Suprapubic skin (tissue), 4 donors: ENCODE measurements at regions not wholly inside any gene's neighbourhood (a gene's known extent, or its start where the extent isn't known, plus 50 kb on each side); places are given as distances from the start of the nearest gene placed in this dataset.

Experiments
- DNase-seq, 2 donors: peaks; one replicate each; pipeline ENCODE4 v3.0.0-alpha.2; 2019; ENCODE audit warnings: low spot score in 2 of 2
- H3K27ac ChIP-seq: fragments of 200-600 bp; sonication (generic); one replicate; pipeline ENCODE4 v1.5.1; 2019
- H3K27me3 ChIP-seq: fragments of 200-600 bp; sonication (generic); one replicate; pipeline ENCODE4 v1.5.1; 2019
- H3K36me3 ChIP-seq: fragments of 200-600 bp; sonication (generic); one replicate; pipeline ENCODE4 v1.5.1; 2019
- H3K4me1 ChIP-seq: fragments of 200-600 bp; sonication (generic); one replicate; pipeline ENCODE4 v1.5.1; 2019
- H3K4me3 ChIP-seq: fragments of 200-600 bp; sonication (generic); one replicate; pipeline ENCODE4 v1.5.1; 2019; ENCODE audit warnings: mild to moderate bottlenecking
- H3K9me3 ChIP-seq: fragments of 200-600 bp; sonication (generic); one replicate; pipeline ENCODE4 v1.5.1; 2019
- EP300 ChIP-seq: sonication (generic); formaldehyde crosslinking; IDR thresholded peaks from one replicate; pipeline ENCODE4 v1.6.1; 2017; ENCODE audit warnings: antibody characterized with exemption
- POLR2A ChIP-seq, 2 donors: fragments of 450-650 bp; IDR thresholded peaks; one replicate each; pipeline ENCODE4 v1.6.1; 2017; ENCODE audit warnings: antibody characterized with exemption in 2 of 2, mild to moderate bottlenecking in 2 of 2, moderate library complexity in 2 of 2
- POLR2AphosphoS5 ChIP-seq, 3 donors: sonication (generic); formaldehyde crosslinking; IDR thresholded peaks; one replicate each; pipeline ENCODE4 v1.6.1; 2017; ENCODE audit warnings: antibody characterized with exemption in 3 of 3
- WGBS: methylation state at CpG from one replicate; pipeline ENCODE4 v1.1.5; 2018; 5-methylcytosine and 5-hydroxymethylcytosine counted together
- TF ChIP-seq, protein P1 (sequence below), 2 donors: fragments of 200-600 bp in 1 of 2; fragments of 450-650 bp in 1 of 2; sonication (generic) in 1 of 2; IDR thresholded peaks; one replicate each; pipeline ENCODE4 v1.5.1; 2016 to 2019; ENCODE audit warnings: antibody characterized with exemption in 2 of 2, mild to moderate bottlenecking in 1 of 2, moderate library complexity in 1 of 2

GRCh38 chr18:67742954-67743353 is 226.4 kb upstream of the DSEL start:
- no peaks in the 10 kb centered on the region for H3K4me1 ChIP-seq
- WGBS: 78% methylated on average over 1 of the region's 1 CpG
- DNase-seq: no peak
- H3K27me3 ChIP-seq: no peaks in the 10 kb centered on the region
- no peaks in the 10 kb centered on the region for H3K36me3 ChIP-seq
- no peak for TF ChIP-seq POLR2A (IDR thresholded peaks at IDR 0.05)
- TF ChIP-seq POLR2AphosphoS5 (IDR thresholded peaks at IDR 0.05): no peak
- no peak for TF ChIP-seq EP300
- TF ChIP-seq, protein P1, sequence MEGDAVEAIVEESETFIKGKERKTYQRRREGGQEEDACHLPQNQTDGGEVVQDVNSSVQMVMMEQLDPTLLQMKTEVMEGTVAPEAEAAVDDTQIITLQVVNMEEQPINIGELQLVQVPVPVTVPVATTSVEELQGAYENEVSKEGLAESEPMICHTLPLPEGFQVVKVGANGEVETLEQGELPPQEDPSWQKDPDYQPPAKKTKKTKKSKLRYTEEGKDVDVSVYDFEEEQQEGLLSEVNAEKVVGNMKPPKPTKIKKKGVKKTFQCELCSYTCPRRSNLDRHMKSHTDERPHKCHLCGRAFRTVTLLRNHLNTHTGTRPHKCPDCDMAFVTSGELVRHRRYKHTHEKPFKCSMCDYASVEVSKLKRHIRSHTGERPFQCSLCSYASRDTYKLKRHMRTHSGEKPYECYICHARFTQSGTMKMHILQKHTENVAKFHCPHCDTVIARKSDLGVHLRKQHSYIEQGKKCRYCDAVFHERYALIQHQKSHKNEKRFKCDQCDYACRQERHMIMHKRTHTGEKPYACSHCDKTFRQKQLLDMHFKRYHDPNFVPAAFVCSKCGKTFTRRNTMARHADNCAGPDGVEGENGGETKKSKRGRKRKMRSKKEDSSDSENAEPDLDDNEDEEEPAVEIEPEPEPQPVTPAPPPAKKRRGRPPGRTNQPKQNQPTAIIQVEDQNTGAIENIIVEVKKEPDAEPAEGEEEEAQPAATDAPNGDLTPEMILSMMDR (IDR thresholded peaks at IDR 0.05): no peak
- peaks cover 18% of the 10 kb centered on the region for H3K9me3 ChIP-seq
- H3K4me3 ChIP-seq: no peak overlapping the region
- H3K27ac ChIP-seq: no peak overlapping the region

GRCh38 chr18:67742525-67742924 is 226.0 kb upstream of the DSEL start:
- TF ChIP-seq POLR2AphosphoS5 (IDR thresholded peaks at IDR 0.05) (no peak), POLR2A (IDR thresholded peaks at IDR 0.05) (no peak), EP300 (no peak)
- TF ChIP-seq, protein P1 (IDR thresholded peaks at IDR 0.05): no peak
- WGBS: 73% methylated on average over 3 of the region's 7 CpGs

GRCh38 chr18:67735506-67735905 is 219.0 kb upstream of the DSEL start:
- Histone ChIP-seq H3K9me3 (no peaks in the 10 kb centered on the region), H3K27me3 (no peaks in the 10 kb centered on the region), H3K27ac (no peak overlapping the region), H3K4me1 (no peaks in the 10 kb centered on the region), H3K36me3 (no peaks in the 10 kb centered on the region), H3K4me3 (no peak overlapping the region)
- no peak for DNase-seq
- TF ChIP-seq POLR2A (IDR thresholded peaks at IDR 0.05) (no peak), POLR2AphosphoS5 (IDR thresholded peaks at IDR 0.05) (no peak)
- WGBS: 46% methylated on average over 6 of the region's 6 CpGs

More at GRCh38 chr18:67742525-67742924, 226.0 kb upstream of the DSEL start:
- no peaks in the 10 kb centered on the region for H3K27me3 ChIP-seq
- peaks cover 14% of the 10 kb centered on the region for H3K9me3 ChIP-seq
- no peak overlapping the region for H3K27ac ChIP-seq
- H3K4me1 ChIP-seq: no peaks in the 10 kb centered on the region
- H3K4me3 ChIP-seq: no peak overlapping the region
- no peaks in the 10 kb centered on the region for H3K36me3 ChIP-seq
- DNase-seq: no peak

GRCh38 chr18:67733088-67733487 is 216.6 kb upstream of the DSEL start:
- H3K9me3 ChIP-seq: no peaks in the 10 kb centered on the region
- 42% methylated on average over 1 of the region's 1 CpG for WGBS
- H3K4me3 ChIP-seq: no peak overlapping the region

DNA sequence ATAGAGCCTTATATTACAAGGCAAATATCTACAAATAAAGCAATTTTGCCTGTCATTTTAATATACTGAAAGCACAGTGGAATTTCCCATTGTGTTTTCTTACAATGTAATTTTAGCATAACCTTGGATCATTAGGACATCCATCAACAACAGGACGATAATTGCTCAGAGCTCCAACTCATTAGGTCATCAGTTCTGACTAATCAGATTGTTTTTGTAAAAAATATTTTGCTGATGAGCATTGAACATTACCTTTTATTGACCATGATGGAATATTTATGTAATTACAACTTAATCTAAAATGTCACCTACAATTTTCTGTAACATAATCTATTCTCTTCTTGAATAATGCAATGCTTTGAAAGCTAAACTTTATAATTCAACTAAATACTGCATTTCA is 215.3 kb upstream of the DSEL start:
- Histone ChIP-seq H3K4me1 (no peaks in the 10 kb centered on the region), H3K4me3 (no peak overlapping the region), H3K9me3 (no peaks in the 10 kb centered on the region), H3K27ac (no peak overlapping the region), H3K27me3 (no peaks in the 10 kb centered on the region), H3K36me3 (no peaks in the 10 kb centered on the region)
- DNase-seq: no peak
- TF ChIP-seq EP300 (no peak), POLR2AphosphoS5 (IDR thresholded peaks at IDR 0.05) (no peak), POLR2A (IDR thresholded peaks at IDR 0.05) (no peak)
- TF ChIP-seq, protein P1 (IDR thresholded peaks at IDR 0.05): no peak
- 43% methylated on average over 1 of the region's 1 CpG for WGBS

More at GRCh38 chr18:67733088-67733487, 216.6 kb upstream of the DSEL start:
- TF ChIP-seq, protein P1 (IDR thresholded peaks at IDR 0.05): no peak
- TF ChIP-seq EP300: no peak
- Histone ChIP-seq H3K27ac (no peak overlapping the region), H3K4me1 (no peaks in the 10 kb centered on the region), H3K36me3 (no peaks in the 10 kb centered on the region), H3K27me3 (no peaks in the 10 kb centered on the region)
- DNase-seq: no peak

- Histone ChIP-seq H3K36me3 (no peaks in the 10 kb centered on the region), H3K9me3 (no peaks in the 10 kb centered on the region), H3K27me3 (no peaks in the 10 kb centered on the region), H3K27ac (no peak overlapping the region), H3K4me1 (no peaks in the 10 kb centered on the region), H3K4me3 (no peak overlapping the region)
- TF ChIP-seq, protein P1 (IDR thresholded peaks at IDR 0.05): no peak
- TF ChIP-seq POLR2A (IDR thresholded peaks at IDR 0.05): no peak
- TF ChIP-seq EP300: no peak
- no peak for TF ChIP-seq POLR2AphosphoS5 (IDR thresholded peaks at IDR 0.05)
- 88% methylated on average over 4 of the region's 4 CpGs for WGBS
- DNase-seq: no peak
Observed at GRCh38 chr18:67730886-67731285, 214.4 kb upstream of the DSEL start.
